ENCODE measurements at regions not wholly inside any gene's neighbourhood (a gene's known extent, or its start where the extent isn't known, plus 50 kb on each side); places are given as distances from the start of the nearest gene placed in this dataset.

DNA sequence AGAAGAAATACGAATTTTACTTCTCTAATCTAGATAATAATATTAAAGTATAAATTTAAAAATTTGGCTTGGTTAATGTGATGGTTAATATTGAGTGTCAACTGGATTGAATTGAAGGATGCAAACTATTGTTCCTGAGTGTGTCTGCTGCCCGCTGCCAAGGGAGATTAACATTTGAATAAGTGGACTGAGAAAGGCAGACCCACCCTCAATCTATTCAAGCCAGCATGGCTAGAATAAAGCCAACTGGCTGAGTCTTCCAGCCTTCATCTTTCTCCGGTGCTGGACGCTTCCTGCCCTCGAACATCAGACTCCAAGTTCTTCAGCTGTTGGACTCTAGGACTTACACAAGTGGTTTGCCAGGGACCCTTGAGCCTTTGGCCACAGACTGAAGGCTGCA, 152.7 kb downstream of the TBXT start:
- Histone ChIP-seq H3K36me3 (peaks cover 5% of the 10 kb centered on the region), H3K9ac (no peak overlapping the region), H4K20me1 (ENCODE audit: low read depth) (no peaks in the 10 kb centered on the region), H3K4me1 (no peaks in the 10 kb centered on the region), H3K27ac (no peak overlapping the region), H3K27me3 (peaks cover 26% of the 10 kb centered on the region), H2AFZ (replicated peaks) (no peak overlapping the region), H3F3A (ENCODE audit: low read depth) (no peaks in the 10 kb centered on the region), H3K79me2 (ENCODE audit: low read depth) (no peaks in the 10 kb centered on the region), H3K9me3 (ENCODE audit: low read depth) (peaks cover 12% of the 10 kb centered on the region), H3K4me3 (no peak overlapping the region), H3K4me2 (no peak overlapping the region)
- Mint-ChIP-seq H3K4me1 (peaks cover 4% of the 10 kb centered on the region), H3K27ac (no peak overlapping the region), H3K36me3 (no peaks in the 10 kb centered on the region), H3K9me3 (peaks cover 17% of the 10 kb centered on the region), H3K4me3 (no peak overlapping the region), H3K27me3 (ENCODE audit: insufficient read depth, low read depth) (no peaks in the 10 kb centered on the region)
- no peak for DNase-seq (ENCODE audit: low spot score)
- TF ChIP-seq EZH2phosphoT487 (IDR thresholded peaks at IDR 0.05) (no peak), EZH2 (IDR thresholded peaks at IDR 0.05) (no peak)
- TF ChIP-seq, protein P1, sequence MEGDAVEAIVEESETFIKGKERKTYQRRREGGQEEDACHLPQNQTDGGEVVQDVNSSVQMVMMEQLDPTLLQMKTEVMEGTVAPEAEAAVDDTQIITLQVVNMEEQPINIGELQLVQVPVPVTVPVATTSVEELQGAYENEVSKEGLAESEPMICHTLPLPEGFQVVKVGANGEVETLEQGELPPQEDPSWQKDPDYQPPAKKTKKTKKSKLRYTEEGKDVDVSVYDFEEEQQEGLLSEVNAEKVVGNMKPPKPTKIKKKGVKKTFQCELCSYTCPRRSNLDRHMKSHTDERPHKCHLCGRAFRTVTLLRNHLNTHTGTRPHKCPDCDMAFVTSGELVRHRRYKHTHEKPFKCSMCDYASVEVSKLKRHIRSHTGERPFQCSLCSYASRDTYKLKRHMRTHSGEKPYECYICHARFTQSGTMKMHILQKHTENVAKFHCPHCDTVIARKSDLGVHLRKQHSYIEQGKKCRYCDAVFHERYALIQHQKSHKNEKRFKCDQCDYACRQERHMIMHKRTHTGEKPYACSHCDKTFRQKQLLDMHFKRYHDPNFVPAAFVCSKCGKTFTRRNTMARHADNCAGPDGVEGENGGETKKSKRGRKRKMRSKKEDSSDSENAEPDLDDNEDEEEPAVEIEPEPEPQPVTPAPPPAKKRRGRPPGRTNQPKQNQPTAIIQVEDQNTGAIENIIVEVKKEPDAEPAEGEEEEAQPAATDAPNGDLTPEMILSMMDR (IDR thresholded peaks at IDR 0.05) = no peak

DNA sequence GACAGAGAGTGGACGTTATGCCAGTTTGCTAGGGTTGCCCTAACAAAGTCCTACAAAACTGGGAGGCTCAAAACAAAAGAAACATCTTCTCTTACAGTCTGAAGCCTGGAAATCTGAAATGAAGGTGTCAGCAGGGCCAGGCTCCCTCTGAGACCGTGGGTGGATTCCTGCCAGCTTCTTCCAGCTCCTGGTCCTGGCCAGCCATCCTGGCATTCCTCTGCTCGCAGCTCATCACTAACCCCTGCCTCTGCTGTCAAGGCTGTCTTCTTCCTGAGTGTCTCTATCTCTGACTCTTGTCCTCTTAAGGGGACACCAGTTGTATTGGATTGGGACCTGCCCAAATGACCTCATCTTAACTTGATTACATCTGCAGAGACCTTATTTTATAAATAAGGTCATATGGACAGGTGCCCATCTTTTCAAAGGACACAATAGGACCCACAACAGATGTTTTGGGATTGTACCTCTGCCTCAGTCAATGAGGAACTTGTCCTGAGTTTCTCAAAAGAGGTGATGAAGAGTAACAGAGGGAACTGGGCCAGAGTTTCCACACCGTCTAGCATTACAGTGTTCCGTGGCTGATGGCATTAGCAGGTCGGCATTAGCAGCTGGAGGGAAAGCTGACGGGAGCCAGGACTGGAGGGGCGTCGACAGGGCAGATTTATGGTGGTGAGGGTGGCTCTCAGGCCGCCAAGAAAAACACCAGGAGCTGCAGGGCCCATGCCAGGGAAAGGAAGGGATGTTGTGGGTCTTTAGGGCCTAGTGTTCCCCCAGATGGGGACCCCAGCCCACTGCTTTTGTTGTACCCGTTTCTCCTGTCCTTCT, 157.3 kb downstream of the TBXT start:
- H3K4me2 ChIP-seq = no peak overlapping the region
- no peak overlapping the region for H2AFZ ChIP-seq (replicated peaks)
- Mint-ChIP-seq H3K4me3 (peak overlapping the region; percentile 44), H3K9me3 (peaks cover 2% of the 10 kb centered on the region), H3K27ac (no peak overlapping the region), H3K36me3 (no peaks in the 10 kb centered on the region), H3K4me1 (peaks cover 32% of the 10 kb centered on the region), H3K27me3 (ENCODE audit: insufficient read depth, low read depth) (peaks cover 22% of the 10 kb centered on the region)
- no peaks in the 10 kb centered on the region for H3F3A ChIP-seq (ENCODE audit: low read depth)
- H3K9me3 ChIP-seq (ENCODE audit: low read depth) = no peaks in the 10 kb centered on the region
- no peak for DNase-seq (ENCODE audit: low spot score)
- peaks cover 72% of the 10 kb centered on the region for H3K27me3 ChIP-seq
- TF ChIP-seq EZH2 (IDR thresholded peaks at IDR 0.05) = no peak
- peaks cover 3% of the 10 kb centered on the region for H4K20me1 ChIP-seq (ENCODE audit: low read depth)
- H3K36me3 ChIP-seq = no peaks in the 10 kb centered on the region
- H3K27ac ChIP-seq = no peak overlapping the region
- H3K4me3 ChIP-seq = no peak overlapping the region
- H3K79me2 ChIP-seq (ENCODE audit: low read depth) = no peaks in the 10 kb centered on the region
- H3K9ac ChIP-seq = no peak overlapping the region
- H3K4me1 ChIP-seq = peaks cover 30% of the 10 kb centered on the region

DNA sequence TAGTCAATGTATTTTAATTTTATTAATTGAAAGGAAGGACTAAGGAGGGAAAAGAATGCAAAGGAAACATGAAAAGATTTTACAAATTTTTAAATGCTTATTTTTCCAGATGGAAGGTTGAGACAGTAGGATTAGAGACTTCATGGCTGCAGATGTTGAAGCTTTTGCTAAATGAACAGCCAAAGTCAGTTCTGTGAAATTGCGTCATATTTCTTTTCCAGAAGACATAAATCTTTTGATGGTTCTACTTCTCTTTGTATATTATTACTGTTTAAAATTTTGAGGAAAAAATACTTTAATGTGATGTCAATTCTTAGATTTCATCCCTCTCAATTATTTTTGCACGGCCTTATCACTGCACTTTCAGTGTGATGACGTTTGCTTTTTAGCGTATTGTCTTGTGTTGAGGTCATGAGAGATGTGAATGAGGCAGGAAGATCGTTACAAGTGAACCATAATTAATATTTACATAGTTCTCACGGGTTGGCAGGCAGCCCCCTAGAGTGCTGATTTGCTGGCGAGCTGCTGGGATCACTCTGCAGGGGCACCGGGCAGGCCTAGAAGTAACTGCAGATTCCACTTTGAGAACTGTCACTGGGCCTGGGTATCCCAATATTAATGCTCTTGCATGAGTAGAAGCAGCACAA, 158.1 kb downstream of the TBXT start:
- peak overlapping the region; percentile 51 for H2AFZ ChIP-seq (replicated peaks)
- no peak overlapping the region for H3K27ac Mint-ChIP-seq

More for the DNA sequence above, 158.1 kb downstream of the TBXT start:
- H3K36me3 ChIP-seq = no peaks in the 10 kb centered on the region
- Mint-ChIP-seq H3K9me3 (peaks cover 2% of the 10 kb centered on the region), H3K36me3 (no peaks in the 10 kb centered on the region), H3K4me3 (peak overlapping the region; percentile 86), H3K4me1 (peaks cover 40% of the 10 kb centered on the region), H3K27me3 (ENCODE audit: insufficient read depth, low read depth) (peaks cover 22% of the 10 kb centered on the region)
- DNase-seq (ENCODE audit: low spot score) = no peak
- H3K27ac ChIP-seq = no peak overlapping the region
- no peaks in the 10 kb centered on the region for H3F3A ChIP-seq (ENCODE audit: low read depth)
- peaks cover 3% of the 10 kb centered on the region for H4K20me1 ChIP-seq (ENCODE audit: low read depth)
- TF ChIP-seq, protein P1 (IDR thresholded peaks at IDR 0.05) = no peak
- TF ChIP-seq EZH2phosphoT487 (IDR thresholded peaks at IDR 0.05) = no peak
- no peak for TF ChIP-seq EZH2 (IDR thresholded peaks at IDR 0.05)
- peak overlapping the region; percentile 87 for H3K4me2 ChIP-seq
- no peaks in the 10 kb centered on the region for H3K9me3 ChIP-seq (ENCODE audit: low read depth)
- H3K4me3 ChIP-seq = peak overlapping the region; percentile 55
- H3K79me2 ChIP-seq (ENCODE audit: low read depth) = no peaks in the 10 kb centered on the region
- H3K9ac ChIP-seq = no peak overlapping the region
- H3K27me3 ChIP-seq = peaks cover 79% of the 10 kb centered on the region
- H3K4me1 ChIP-seq = peaks cover 30% of the 10 kb centered on the region
